Loucy (cell line): ENCODE measurements at regions not wholly inside any gene's neighbourhood (a gene's known extent, or its start where the extent isn't known, plus 50 kb on each side); places are given as distances from the start of the nearest gene placed in this dataset.
"Not testable (repeated sequence)": the region's sequence is repeated elsewhere in the genome, so short reads cannot be mapped to it uniquely, and the experiment has no call there.

Experiments
- H2AFZ ChIP-seq: fragments of 200-600 bp; sonication (generic); 2 replicates; pipeline ENCODE4 v1.6.0; 2016; ENCODE audit warnings: antibody characterized with exemption, mild to moderate bottlenecking, low read length, moderate library complexity
- H3F3A ChIP-seq: fragments of 200-600 bp; 2 replicates; pipeline ENCODE4 v1.6.0; 2016; ENCODE audit warnings: antibody characterized with exemption, low read depth, mild to moderate bottlenecking
- H3K27me3 ChIP-seq: fragments of 200-600 bp; sonication (generic); 2 replicates; pipeline ENCODE4 v1.6.1; 2014; ENCODE audit warnings: low read length, mild to moderate bottlenecking; ENCODE audit not compliant: insufficient read depth, poor library complexity, severe bottlenecking
- H3K36me3 ChIP-seq: fragments of 200-600 bp; sonication (generic); 2 replicates; pipeline ENCODE4 v1.6.1; 2016; ENCODE audit warnings: low read length; ENCODE audit not compliant: insufficient read depth
- H3K4me1 ChIP-seq: fragments of 200-600 bp; sonication (generic); 2 replicates; pipeline ENCODE4 v1.5.1; 2014; ENCODE audit warnings: low read length, mild to moderate bottlenecking; ENCODE audit not compliant: insufficient read depth, poor library complexity, severe bottlenecking
- H3K4me2 ChIP-seq: fragments of 200-600 bp; sonication (generic); 2 replicates; pipeline ENCODE4 v1.6.0; 2014; ENCODE audit warnings: antibody characterized with exemption, low read length, low read depth, mild to moderate bottlenecking; ENCODE audit not compliant: poor library complexity, severe bottlenecking
- H3K4me3 ChIP-seq: fragments of 200-600 bp; sonication (generic); 2 replicates; pipeline ENCODE4 v1.5.1; 2014; ENCODE audit warnings: low read length, mild to moderate bottlenecking, mixed read lengths; ENCODE audit not compliant: poor library complexity, severe bottlenecking
- H3K79me2 ChIP-seq: fragments of 200-600 bp; sonication (generic); 2 replicates; pipeline ENCODE4 v1.6.1; 2014; ENCODE audit warnings: low read length; ENCODE audit not compliant: insufficient read depth
- H3K9ac ChIP-seq: fragments of 200-600 bp; sonication (generic); 2 replicates; pipeline ENCODE4 v1.6.0; 2014; ENCODE audit warnings: mild to moderate bottlenecking, low read depth, low read length, moderate library complexity; ENCODE audit not compliant: poor library complexity, severe bottlenecking
- H3K9me2 ChIP-seq: fragments of 200-600 bp; sonication (generic); replicated peaks from 2 replicates; pipeline ENCODE4 v1.6.1; 2016; ENCODE audit warnings: low read depth, low read length, mixed read lengths
- H3K9me3 ChIP-seq: fragments of 200-600 bp; sonication (generic); 2 replicates; pipeline ENCODE4 v1.6.1; 2014; ENCODE audit warnings: mild to moderate bottlenecking, antibody characterized with exemption, low read length, low read depth; ENCODE audit not compliant: insufficient read depth
- H4K20me1 ChIP-seq: fragments of 200-600 bp; sonication (generic); 2 replicates; pipeline ENCODE4 v1.6.0; 2014; ENCODE audit warnings: antibody characterized with exemption, low read length, mild to moderate bottlenecking; ENCODE audit not compliant: insufficient read depth, poor library complexity, severe bottlenecking
- CTCF ChIP-seq: fragments of 200-600 bp; sonication (generic); conservative IDR thresholded peaks from 2 replicates; pipeline ENCODE4 v1.5.1; 2014; ENCODE audit warnings: mild to moderate bottlenecking, antibody characterized with exemption, low read length
- EZH2phosphoT487 ChIP-seq: fragments of 200-600 bp; IDR thresholded peaks from 2 replicates; pipeline ENCODE4 v1.6.1; 2018; ENCODE audit warnings: antibody characterized with exemption, mild to moderate bottlenecking, moderate library complexity, borderline replicate concordance

DNA sequence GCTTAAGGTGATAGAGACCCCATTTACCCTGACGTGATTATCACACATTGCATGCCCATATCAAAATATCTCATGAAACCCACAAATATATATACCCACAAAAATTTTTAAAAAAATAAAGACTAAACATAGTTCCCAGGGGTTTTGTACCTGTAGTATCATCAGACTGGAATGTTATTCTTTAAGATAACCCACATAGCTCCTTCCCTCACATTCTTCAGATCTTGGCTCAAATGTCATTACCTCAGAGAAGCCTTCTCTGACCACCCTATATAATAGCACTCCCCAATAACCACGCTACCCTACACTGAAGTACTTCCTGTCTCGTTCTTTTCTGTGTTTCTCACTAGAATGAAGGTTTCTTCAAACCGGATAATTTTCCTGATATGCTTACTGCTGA, 138.3 kb upstream of the SNX7 start:
- Histone ChIP-seq H4K20me1 (no peaks in the 10 kb centered on the region), H3K9ac (no peak overlapping the region), H3K79me2 (no peaks in the 10 kb centered on the region), H3K4me3 (no peak overlapping the region), H3K4me2 (no peak overlapping the region), H3K4me1 (no peaks in the 10 kb centered on the region), H2AFZ (no peak overlapping the region), H3K36me3 (no peaks in the 10 kb centered on the region), H3K9me2 (no peaks in the 10 kb centered on the region), H3F3A (no peaks in the 10 kb centered on the region), H3K27me3 (no peaks in the 10 kb centered on the region), H3K9me3 (0 out of 2 replicates have a peak, but pooled peaks cover 3% of the 10 kb centered on the region)
- TF ChIP-seq CTCF, result no peak
- TF ChIP-seq EZH2phosphoT487, result no peak

- Histone ChIP-seq H3K27me3 (no peaks in the 10 kb centered on the region), H3K4me1 (no peaks in the 10 kb centered on the region), H4K20me1 (no peaks in the 10 kb centered on the region), H3F3A (no peaks in the 10 kb centered on the region), H2AFZ (no peak overlapping the region), H3K9ac (no peak overlapping the region), H3K9me3 (no peaks in the 10 kb centered on the region), H3K4me3 (no peak overlapping the region), H3K36me3 (no peaks in the 10 kb centered on the region), H3K79me2 (no peaks in the 10 kb centered on the region), H3K9me2 (no peaks in the 10 kb centered on the region), H3K4me2 (no peak overlapping the region)
- no peak for TF ChIP-seq EZH2phosphoT487
- TF ChIP-seq CTCF, result no peak
Observed at GRCh38 chr1:98516306-98516705, 145.2 kb upstream of the SNX7 start.

DNA sequence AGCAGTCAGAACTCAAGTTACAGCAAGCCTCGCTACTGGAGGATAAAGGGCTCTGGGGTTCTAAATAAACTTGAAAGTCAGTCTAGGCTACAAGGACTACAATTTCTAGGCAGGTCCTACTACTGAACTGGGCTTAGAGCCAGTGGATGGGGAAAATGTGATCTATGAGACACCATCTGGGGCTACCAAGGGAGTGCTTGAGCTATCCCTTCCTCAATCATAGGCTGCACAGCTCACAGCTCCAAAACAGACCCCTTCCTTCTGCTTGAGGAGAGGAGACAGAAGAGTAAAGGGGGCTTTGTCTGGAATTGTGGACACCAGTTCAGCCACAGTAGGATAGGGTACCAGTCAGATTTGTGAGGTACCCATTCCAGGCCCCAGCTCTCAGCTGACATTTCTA, 145.8 kb upstream of the SNX7 start:
- no peak for TF ChIP-seq CTCF
- no peak for TF ChIP-seq EZH2phosphoT487

DNA sequence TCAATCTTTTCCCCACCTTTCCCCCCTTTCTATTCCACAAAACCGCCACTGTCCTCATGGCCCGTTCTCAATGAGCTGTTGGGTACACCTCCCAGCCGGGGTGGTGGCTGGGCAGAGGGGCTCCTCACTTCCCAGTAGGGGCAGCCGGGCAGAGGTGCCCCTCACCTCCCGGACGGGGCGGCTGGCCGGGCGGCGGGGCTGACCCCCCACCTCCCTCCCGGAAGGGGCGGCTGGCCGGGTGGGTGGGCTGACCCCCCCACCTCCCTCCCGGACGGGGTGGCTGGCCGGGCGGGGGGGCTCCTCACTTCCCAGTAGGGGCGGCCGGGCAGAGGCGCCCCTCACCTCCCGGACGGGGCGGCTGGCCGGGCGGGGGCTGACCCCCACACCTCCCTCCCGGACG, 149.3 kb upstream of the SNX7 start:
- H3K9ac ChIP-seq, H3K9me3 ChIP-seq, H3K36me3 ChIP-seq, H3K79me2 ChIP-seq, H3F3A ChIP-seq, H3K4me1 ChIP-seq, H3K9me2 ChIP-seq, H2AFZ ChIP-seq, H3K4me3 ChIP-seq, H3K4me2 ChIP-seq, H3K27me3 ChIP-seq, H4K20me1 ChIP-seq: not testable (repeated sequence)

More for the DNA sequence above, 145.8 kb upstream of the SNX7 start:
- no peak overlapping the region for H3K4me2 ChIP-seq
- H3K79me2 ChIP-seq, result no peaks in the 10 kb centered on the region
- no peaks in the 10 kb centered on the region for H3F3A ChIP-seq
- H4K20me1 ChIP-seq, result no peaks in the 10 kb centered on the region
- H3K9me3 ChIP-seq, result no peaks in the 10 kb centered on the region
- no peak overlapping the region for H3K4me3 ChIP-seq
- H3K4me1 ChIP-seq, result no peaks in the 10 kb centered on the region
- no peaks in the 10 kb centered on the region for H3K36me3 ChIP-seq
- no peak overlapping the region for H3K9ac ChIP-seq
- H3K27me3 ChIP-seq, result no peaks in the 10 kb centered on the region
- H3K9me2 ChIP-seq, result no peaks in the 10 kb centered on the region
- H2AFZ ChIP-seq, result no peak overlapping the region
